ENCODE measurements at regions not wholly inside any gene's neighbourhood (a gene's known extent, or its start where the extent isn't known, plus 50 kb on each side); places are given as distances from the start of the nearest gene placed in this dataset.

GRCh38 chr9:73565833-73566465 is 414.3 kb downstream of the ANXA1 start:
- H3K4me1 ChIP-seq, result no peaks in the 10 kb centered on the region
- intact Hi-C loops (cut with DNase I), result no loop called here
- no peaks in the 10 kb centered on the region for H3K27me3 ChIP-seq
- no peak for DNase-seq
- no peak overlapping the region for H3K9ac ChIP-seq (ENCODE audit: low read depth in 2 of 2, low read length in 2 of 2)
- TF ChIP-seq CTCF (IDR thresholded peaks at IDR 0.05), result no peak
- no peak overlapping the region for H3K27ac ChIP-seq
- no peaks in the 10 kb centered on the region for H3K36me3 ChIP-seq
- H3K4me3 ChIP-seq, result no peak overlapping the region
- no peaks in the 10 kb centered on the region for H3K9me3 ChIP-seq

GRCh38 chr9:73566627-73567026 is 415.0 kb downstream of the ANXA1 start:
- Histone ChIP-seq H3K9me3 (no peaks in the 10 kb centered on the region), H3K4me3 (no peak overlapping the region), H3K27me3 (no peaks in the 10 kb centered on the region), H3K4me1 (no peaks in the 10 kb centered on the region), H3K36me3 (no peaks in the 10 kb centered on the region), H3K9ac (ENCODE audit: low read depth in 2 of 2, low read length in 2 of 2) (no peak overlapping the region), H3K27ac (no peak overlapping the region)
- no peak for DNase-seq
- intact Hi-C loops (cut with DNase I), result no loop called here
- TF ChIP-seq CTCF (IDR thresholded peaks at IDR 0.05), result no peak

- no peak for TF ChIP-seq CTCF (IDR thresholded peaks at IDR 0.05)
- Histone ChIP-seq H3K4me3 (no peak overlapping the region), H3K27ac (no peak overlapping the region), H3K4me1 (no peaks in the 10 kb centered on the region), H3K27me3 (no peaks in the 10 kb centered on the region), H3K9me3 (no peaks in the 10 kb centered on the region), H3K9ac (ENCODE audit: low read depth in 2 of 2, low read length in 2 of 2) (no peak overlapping the region), H3K36me3 (no peaks in the 10 kb centered on the region)
- no peak for DNase-seq
- intact Hi-C loops (cut with DNase I), result no loop called here
These were observed 421.6 kb downstream of the ANXA1 start for GRCh38 chr9:73573235-73573634.

- Histone ChIP-seq H3K9ac (ENCODE audit: low read depth in 2 of 2, low read length in 2 of 2) (no peak overlapping the region), H3K9me3 (no peaks in the 10 kb centered on the region), H3K27ac (no peak overlapping the region), H3K36me3 (no peaks in the 10 kb centered on the region), H3K27me3 (no peaks in the 10 kb centered on the region), H3K4me1 (no peaks in the 10 kb centered on the region), H3K4me3 (no peak overlapping the region)
- intact Hi-C loops (cut with DNase I), result no loop called here
- no peak for TF ChIP-seq CTCF (IDR thresholded peaks at IDR 0.05)
- no peak for DNase-seq
These were observed 423.7 kb downstream of the ANXA1 start for GRCh38 chr9:73575101-73576060.

DNA sequence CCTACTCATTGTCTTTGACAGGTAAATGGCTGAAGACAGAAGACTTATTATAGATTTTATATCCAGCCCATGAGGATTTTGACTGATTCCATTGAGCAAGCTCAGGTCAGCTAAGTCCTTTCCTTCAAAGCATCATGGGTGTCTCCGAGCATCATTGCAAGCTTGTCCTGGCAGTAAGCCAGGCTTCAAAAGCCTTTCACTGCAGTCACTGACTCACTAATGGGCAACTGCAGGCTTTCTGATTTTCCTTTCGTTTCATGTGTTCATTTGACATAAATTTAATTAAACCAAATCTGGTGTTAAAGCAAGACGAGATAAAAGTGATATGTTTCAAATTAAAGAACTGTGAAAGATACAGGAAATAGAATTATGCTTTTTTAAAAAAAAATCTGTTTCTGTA is 426.2 kb downstream of the ANXA1 start:
- no peak for TF ChIP-seq CTCF (IDR thresholded peaks at IDR 0.05)
- Histone ChIP-seq H3K36me3 (no peaks in the 10 kb centered on the region), H3K4me1 (no peaks in the 10 kb centered on the region), H3K4me3 (no peak overlapping the region), H3K27me3 (no peaks in the 10 kb centered on the region), H3K27ac (no peak overlapping the region), H3K9ac (ENCODE audit: low read depth in 2 of 2, low read length in 2 of 2) (no peak overlapping the region), H3K9me3 (no peaks in the 10 kb centered on the region)
- DNase-seq, result no peak
- intact Hi-C loops (cut with DNase I), result no loop called here

Data from colonic mucosa (tissue), 4 donors.